Stomach smooth muscle (tissue), 2 donors: ENCODE measurements at regions not wholly inside any gene's neighbourhood (a gene's known extent, or its start where the extent isn't known, plus 50 kb on each side); places are given as distances from the start of the nearest gene placed in this dataset.

Experiments
- H3K27ac ChIP-seq: one replicate; pipeline ENCODE4 v1.7.0; 2013; ENCODE audit warnings: mild to moderate bottlenecking, low read length, inconsistent platforms
- H3K27me3 ChIP-seq, 2 donors: one replicate each; pipeline ENCODE4 v1.7.0; 2013; ENCODE audit warnings: low read length in 2 of 2; ENCODE audit not compliant: insufficient read depth in 2 of 2, control insufficient read depth in 1 of 2
- H3K36me3 ChIP-seq, 2 donors: one replicate each; pipeline ENCODE4 v1.7.0; 2013; ENCODE audit warnings: low read length in 2 of 2; ENCODE audit not compliant: control insufficient read depth in 2 of 2, insufficient read depth in 2 of 2
- H3K4me1 ChIP-seq: one replicate; pipeline ENCODE4 v1.7.0; 2013; ENCODE audit warnings: low read length; ENCODE audit not compliant: control insufficient read depth, insufficient read depth
- H3K4me3 ChIP-seq, 2 donors: one replicate each; pipeline ENCODE4 v1.7.0; 2013; ENCODE audit warnings: low read length in 2 of 2
- H3K9ac ChIP-seq, 2 donors: one replicate each; pipeline ENCODE4 v1.7.0; 2013; ENCODE audit warnings: low read length in 2 of 2, mild to moderate bottlenecking in 1 of 2
- H3K9me3 ChIP-seq, 2 donors: one replicate each; pipeline ENCODE4 v1.7.0; 2013; ENCODE audit warnings: low read length in 2 of 2; ENCODE audit not compliant: control insufficient read depth in 2 of 2
- donor health status: healthy.
- donor health status: Pancreatic carcinoma.

DNA sequence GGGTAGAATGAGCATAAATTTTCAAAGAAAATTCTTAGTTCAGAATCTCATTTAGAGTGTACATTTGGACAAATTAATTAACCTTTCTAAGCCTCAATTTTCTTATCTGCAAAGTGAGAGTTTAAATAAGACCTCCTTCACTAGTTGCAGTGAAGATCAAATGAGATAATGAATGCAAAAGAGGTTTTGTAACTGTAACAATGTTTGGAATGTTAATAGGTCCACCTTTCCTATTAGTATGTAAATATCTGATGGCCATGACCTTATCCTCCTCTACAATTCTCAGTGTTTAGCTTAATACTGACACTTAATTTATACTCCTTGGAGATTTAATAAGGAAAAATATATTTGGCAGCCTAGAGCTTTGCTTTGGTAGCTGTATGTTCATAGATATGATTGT, 138.8 kb downstream of the GABRG1 start:
- no peak overlapping the region for H3K4me3 ChIP-seq
- no peak overlapping the region for H3K9ac ChIP-seq
- no peaks in the 10 kb centered on the region for H3K27me3 ChIP-seq
- peaks cover 0 to 1% of the 10 kb centered on the region in 2 donors for H3K9me3 ChIP-seq
- no peaks in the 10 kb centered on the region for H3K36me3 ChIP-seq
- no peaks in the 10 kb centered on the region for H3K4me1 ChIP-seq
- H3K27ac ChIP-seq, result no peak overlapping the region

DNA sequence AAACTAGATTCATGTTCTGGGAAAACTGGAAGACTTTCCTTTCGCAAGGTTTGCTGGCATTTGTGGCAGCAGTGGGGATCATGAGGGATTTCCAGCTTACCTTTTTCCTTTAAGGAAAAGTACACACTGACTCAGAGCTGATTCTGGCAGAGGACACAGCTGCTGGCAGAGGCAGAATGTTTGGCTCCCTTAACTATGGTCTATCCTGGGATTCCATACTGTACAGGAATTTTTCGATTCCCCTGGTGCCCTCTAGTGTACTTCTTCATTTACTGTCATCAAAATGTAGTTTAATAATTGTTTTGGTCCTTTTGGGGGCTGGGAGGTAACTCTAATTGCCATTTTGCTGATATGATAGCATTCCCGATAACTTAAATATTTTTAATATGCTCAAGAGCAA, 152.7 kb downstream of the GABRG1 start:
- Histone ChIP-seq H3K4me3 (no peak overlapping the region), H3K27ac (no peak overlapping the region), H3K4me1 (no peaks in the 10 kb centered on the region), H3K9ac (no peak overlapping the region), H3K27me3 (no peaks in the 10 kb centered on the region), H3K36me3 (no peaks in the 10 kb centered on the region), H3K9me3 (peaks cover 6 to 10% of the 10 kb centered on the region in 2 donors)

DNA sequence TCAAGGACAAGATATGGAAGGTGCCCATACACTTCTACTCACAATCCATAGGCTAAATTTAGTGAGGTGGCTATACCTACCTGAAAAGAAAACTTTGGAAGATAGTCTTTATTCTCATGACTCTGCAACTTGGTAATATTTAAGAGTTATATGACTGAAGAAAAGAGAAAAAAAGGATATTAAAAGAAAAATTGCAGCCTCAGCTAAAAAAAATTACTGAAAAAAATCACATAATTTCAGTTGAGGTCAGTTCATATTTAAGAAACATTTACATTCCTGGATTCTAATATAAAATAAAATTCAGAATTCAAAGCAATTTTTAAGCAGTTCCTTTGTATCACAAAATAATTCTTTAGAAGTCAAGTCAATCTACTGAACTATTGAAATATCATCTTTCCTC, 166.5 kb downstream of the GABRG1 start:
- Histone ChIP-seq H3K9ac (no peak overlapping the region), H3K4me3 (no peak overlapping the region), H3K27me3 (no peaks in the 10 kb centered on the region), H3K4me1 (no peaks in the 10 kb centered on the region), H3K9me3 (no peaks in the 10 kb centered on the region), H3K27ac (no peak overlapping the region), H3K36me3 (no peaks in the 10 kb centered on the region)

DNA sequence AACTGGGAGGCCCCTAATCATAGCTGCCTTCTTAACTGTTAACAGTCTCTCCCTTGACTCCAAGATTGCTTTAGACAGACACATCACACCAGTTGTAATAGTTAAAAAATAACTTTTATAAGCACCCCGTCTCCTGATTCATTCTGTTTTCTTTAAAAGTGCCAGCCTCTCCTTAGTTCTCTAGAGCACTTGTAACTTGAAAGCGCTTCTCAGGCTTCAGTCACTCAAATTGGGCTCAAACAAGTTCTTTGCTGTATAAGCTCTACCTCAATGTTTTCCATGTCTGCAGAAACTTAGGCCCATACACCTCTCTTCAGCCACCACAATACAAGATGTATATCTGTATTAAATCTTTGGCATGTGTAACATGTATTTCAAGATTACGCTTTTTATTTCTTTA, 169.6 kb downstream of the GABRG1 start:
- H3K4me3 ChIP-seq, result no peak overlapping the region
- H3K36me3 ChIP-seq, result no peaks in the 10 kb centered on the region
- no peaks in the 10 kb centered on the region for H3K4me1 ChIP-seq
- no peaks in the 10 kb centered on the region for H3K27me3 ChIP-seq
- no peak overlapping the region for H3K27ac ChIP-seq
- no peak overlapping the region for H3K9ac ChIP-seq
- H3K9me3 ChIP-seq, result no peaks in the 10 kb centered on the region

DNA sequence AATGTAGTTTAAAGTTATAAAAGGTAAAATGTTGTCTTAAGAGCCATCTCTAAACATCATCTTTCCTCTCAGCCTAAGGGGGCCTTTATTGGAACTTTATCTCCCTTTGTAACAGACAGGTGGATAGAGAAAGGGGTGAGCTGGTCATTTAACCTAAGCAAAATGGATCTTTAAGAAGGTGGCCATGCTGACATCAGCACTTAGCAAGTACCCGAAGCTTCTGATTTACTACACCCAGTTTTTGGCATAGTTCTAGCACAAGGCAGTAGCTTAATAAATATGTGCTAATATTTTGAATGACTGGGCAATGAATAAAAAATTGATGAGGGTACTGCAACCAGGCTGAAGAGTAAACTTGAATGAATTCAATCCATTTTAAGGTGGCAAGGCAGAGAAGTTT, 172.7 kb downstream of the GABRG1 start:
- Histone ChIP-seq H3K4me1 (no peaks in the 10 kb centered on the region), H3K27me3 (no peaks in the 10 kb centered on the region), H3K27ac (no peak overlapping the region), H3K36me3 (no peaks in the 10 kb centered on the region), H3K9me3 (no peaks in the 10 kb centered on the region), H3K4me3 (no peak overlapping the region), H3K9ac (no peak overlapping the region)

DNA sequence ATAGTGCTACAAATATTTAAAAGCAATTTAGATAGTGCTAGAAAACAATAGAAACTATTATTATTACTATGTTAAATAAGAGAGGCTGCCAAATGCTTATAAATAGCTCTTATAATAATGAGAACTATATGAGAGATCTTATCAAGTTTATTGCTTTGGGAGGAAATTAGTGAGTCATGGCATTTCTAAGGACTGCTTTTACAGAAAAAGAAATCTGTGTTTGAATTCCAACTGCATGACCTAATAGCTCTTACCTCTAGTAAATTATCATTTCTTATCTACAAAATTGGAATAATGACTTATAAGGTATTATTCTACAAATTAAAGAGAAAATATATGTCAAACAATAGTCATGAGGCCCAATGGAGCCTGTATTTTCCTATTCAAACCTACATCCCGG, 177.2 kb downstream of the GABRG1 start:
- H3K9ac ChIP-seq, result no peak overlapping the region
- no peaks in the 10 kb centered on the region for H3K9me3 ChIP-seq
- no peaks in the 10 kb centered on the region for H3K27me3 ChIP-seq
- no peak overlapping the region for H3K27ac ChIP-seq
- no peak overlapping the region for H3K4me3 ChIP-seq
- no peaks in the 10 kb centered on the region for H3K36me3 ChIP-seq
- no peaks in the 10 kb centered on the region for H3K4me1 ChIP-seq

DNA sequence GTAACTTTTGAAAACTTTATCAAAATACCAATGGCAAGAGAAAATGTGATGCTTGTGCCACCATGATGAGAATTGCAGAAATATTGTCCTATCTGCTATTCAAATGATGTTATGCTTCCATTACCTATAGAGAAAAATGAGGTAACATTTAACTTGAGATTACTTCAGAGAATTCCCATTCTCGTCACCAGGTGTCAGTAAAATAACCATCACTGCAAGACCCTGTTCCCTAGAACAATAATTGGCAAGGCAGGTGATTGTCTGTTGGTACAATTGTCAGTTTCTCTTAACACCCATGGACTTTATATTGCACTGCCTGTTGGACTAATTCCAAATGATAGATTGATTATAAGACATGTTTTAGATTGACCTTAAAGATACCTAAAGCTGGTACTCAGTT, 179.9 kb downstream of the GABRG1 start:
- H3K4me1 ChIP-seq, result no peaks in the 10 kb centered on the region
- H3K9me3 ChIP-seq, result no peaks in the 10 kb centered on the region
- H3K36me3 ChIP-seq, result no peaks in the 10 kb centered on the region
- H3K9ac ChIP-seq, result no peak overlapping the region
- H3K27me3 ChIP-seq, result no peaks in the 10 kb centered on the region
- no peak overlapping the region for H3K4me3 ChIP-seq
- no peak overlapping the region for H3K27ac ChIP-seq

DNA sequence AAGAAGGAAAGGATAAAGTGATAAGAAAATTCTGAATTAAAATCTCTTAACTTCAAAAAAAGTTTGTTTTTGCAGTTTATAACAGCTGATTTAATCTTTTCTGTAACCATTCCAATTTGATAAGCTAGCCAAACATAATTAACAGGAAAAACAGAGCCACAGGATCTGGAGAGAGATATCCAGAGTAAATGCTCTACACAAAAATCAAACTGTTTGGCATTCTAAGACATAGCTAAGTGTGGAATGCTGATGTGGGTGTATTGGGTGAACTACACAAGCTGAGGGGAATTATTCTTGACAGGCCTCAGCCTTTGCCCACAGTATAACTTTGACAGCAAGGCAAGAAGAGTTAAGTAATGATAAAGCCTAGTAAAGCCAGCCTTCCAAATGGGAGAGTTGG, 184.8 kb downstream of the GABRG1 start:
- H3K9me3 ChIP-seq, result no peaks in the 10 kb centered on the region
- no peak overlapping the region for H3K4me3 ChIP-seq
- no peaks in the 10 kb centered on the region for H3K36me3 ChIP-seq
- H3K27ac ChIP-seq, result no peak overlapping the region
- no peaks in the 10 kb centered on the region for H3K27me3 ChIP-seq
- no peak overlapping the region for H3K9ac ChIP-seq
- H3K4me1 ChIP-seq, result no peaks in the 10 kb centered on the region

DNA sequence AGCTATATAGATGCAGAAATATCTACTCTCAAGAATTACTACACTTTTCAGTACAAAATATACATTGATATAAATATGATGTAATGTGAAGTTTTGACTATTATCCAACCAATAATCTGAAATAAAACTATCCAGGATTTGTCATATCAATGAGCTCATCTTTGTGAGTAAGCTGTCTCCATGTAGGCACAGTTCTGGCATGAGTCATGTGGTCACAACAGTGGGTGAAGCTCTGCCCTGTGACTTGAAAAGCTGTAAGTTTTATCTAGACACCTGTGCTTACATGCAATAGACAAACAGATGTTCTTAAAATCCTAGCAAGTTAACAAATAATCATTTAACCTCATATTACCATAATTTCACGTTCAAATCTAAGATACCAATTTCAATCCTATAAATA, 192.7 kb downstream of the GABRG1 start:
- no peak overlapping the region for H3K4me3 ChIP-seq
- no peaks in the 10 kb centered on the region for H3K36me3 ChIP-seq
- no peak overlapping the region for H3K9ac ChIP-seq

DNA sequence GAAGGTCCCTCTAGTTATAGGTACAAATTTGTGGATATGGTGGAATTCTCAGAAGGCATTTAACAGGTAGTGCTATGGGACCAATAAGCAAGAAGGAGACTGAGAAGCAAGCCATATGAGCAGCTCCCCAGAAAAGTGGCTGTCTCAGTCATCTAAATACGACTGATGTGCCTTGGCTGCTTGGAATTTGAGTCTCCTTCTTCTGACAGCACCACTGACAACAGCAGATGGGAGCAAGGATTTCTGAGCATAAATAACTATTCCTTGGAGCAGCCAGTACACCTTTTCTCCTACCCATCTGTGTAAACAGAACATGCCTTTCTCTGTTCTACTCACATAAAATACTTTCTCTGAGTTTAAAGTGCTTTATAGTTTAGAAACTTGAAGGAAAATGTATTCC, 196.2 kb downstream of the GABRG1 start:
- H3K4me3 ChIP-seq, result no peak overlapping the region
- H3K4me1 ChIP-seq, result no peaks in the 10 kb centered on the region
- H3K27ac ChIP-seq, result no peak overlapping the region
- no peaks in the 10 kb centered on the region for H3K27me3 ChIP-seq
- H3K36me3 ChIP-seq, result no peaks in the 10 kb centered on the region
- no peak overlapping the region for H3K9ac ChIP-seq
- H3K9me3 ChIP-seq, result no peaks in the 10 kb centered on the region

More for the DNA sequence above, 192.7 kb downstream of the GABRG1 start:
- H3K4me1 ChIP-seq, result no peaks in the 10 kb centered on the region
- no peaks in the 10 kb centered on the region for H3K9me3 ChIP-seq
- no peak overlapping the region for H3K27ac ChIP-seq
- no peaks in the 10 kb centered on the region for H3K27me3 ChIP-seq

DNA sequence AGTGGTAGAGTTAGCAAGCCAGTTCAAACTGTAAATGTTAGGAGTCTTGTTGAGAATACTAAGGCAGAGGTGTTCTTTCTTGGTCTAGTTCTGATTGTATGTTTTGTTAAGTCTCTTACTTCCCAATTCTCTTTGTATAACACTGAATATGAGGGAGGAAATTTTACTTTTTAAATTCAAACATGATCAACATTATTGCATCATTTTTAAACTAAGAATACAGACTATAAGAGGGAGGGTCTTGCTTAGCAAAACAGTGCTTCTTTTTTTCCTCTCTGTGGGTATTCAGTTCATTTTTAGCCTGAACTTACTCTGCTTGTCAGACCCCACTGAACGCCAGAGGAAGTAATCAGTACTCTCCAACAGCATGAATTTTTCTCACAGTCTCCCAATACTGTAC, 198.0 kb downstream of the GABRG1 start:
- Histone ChIP-seq H3K36me3 (no peaks in the 10 kb centered on the region), H3K9ac (no peak overlapping the region), H3K27ac (no peak overlapping the region), H3K9me3 (no peaks in the 10 kb centered on the region), H3K4me3 (no peak overlapping the region), H3K27me3 (no peaks in the 10 kb centered on the region), H3K4me1 (no peaks in the 10 kb centered on the region)

DNA sequence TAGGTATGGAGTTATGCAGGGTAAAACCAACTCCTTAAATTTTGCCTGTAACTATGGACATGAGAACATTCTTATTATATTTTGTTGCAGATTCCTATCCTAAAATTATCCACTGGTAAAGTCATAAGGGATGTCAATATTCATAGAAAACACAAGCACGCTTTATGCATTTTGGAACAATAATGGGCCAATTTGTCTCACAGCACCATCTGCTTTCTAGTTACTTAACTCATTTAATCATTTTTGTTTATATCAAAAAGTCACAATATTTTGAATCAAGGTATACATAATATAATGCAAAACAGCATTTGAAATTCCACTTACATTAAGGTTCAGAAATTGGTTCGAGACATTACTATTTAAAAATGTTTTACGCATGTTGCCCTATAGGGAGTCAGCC, 203.0 kb downstream of the GABRG1 start:
- H3K27me3 ChIP-seq, result no peaks in the 10 kb centered on the region
- no peaks in the 10 kb centered on the region for H3K9me3 ChIP-seq
- H3K9ac ChIP-seq, result no peak overlapping the region
- no peaks in the 10 kb centered on the region for H3K4me1 ChIP-seq
- no peak overlapping the region for H3K27ac ChIP-seq
- H3K4me3 ChIP-seq, result no peak overlapping the region
- H3K36me3 ChIP-seq, result no peaks in the 10 kb centered on the region
